K562 (cell line): ENCODE measurements at regions not wholly inside any gene's neighbourhood (a gene's known extent, or its start where the extent isn't known, plus 50 kb on each side); places are given as distances from the start of the nearest gene placed in this dataset.

Experiments used
- CEBPB ChIP-seq: fragments of 450-650 bp; IDR thresholded peaks from 2 replicates; pipeline ENCODE4 v1.6.1; 2016; ENCODE audit warnings: missing genetic modification characterization, missing compliant biosample characterization
- CEBPG ChIP-seq, 3 experiments: fragments of 200-800 bp in 1 of 3; sonication (Bioruptor generic) in 1 of 3; sonication (generic) in 1 of 3; formaldehyde crosslinking in 1 of 3; IDR thresholded peaks in 2 of 3; conservative IDR thresholded peaks in 1 of 3; 2 replicates each; pipeline versions ENCODE4 v1.6.1 to v1.8.0; 2016 to 2022; ENCODE audit warnings: missing compliant biosample characterization in 2 of 3, missing genetic modification characterization in 2 of 3, mild to moderate bottlenecking in 1 of 3, missing genetic modification reagents in 1 of 3
- CREB3 ChIP-seq: fragments of 450-650 bp; conservative IDR thresholded peaks from 2 replicates; pipeline ENCODE4 v1.6.1; 2016; ENCODE audit warnings: missing genetic modification characterization, low read depth, mild to moderate bottlenecking, missing compliant biosample characterization, moderate library complexity
- DEAF1 ChIP-seq: fragments of 450-650 bp; formaldehyde crosslinking; IDR thresholded peaks from 2 replicates; pipeline ENCODE4 v1.4.0; 2020; ENCODE audit warnings: mild to moderate bottlenecking, moderate library complexity
- HSF4 ChIP-seq: fragments of 250-450 bp; sonication (Bioruptor Pico); IDR thresholded peaks from 2 replicates; pipeline ENCODE4 v2.1.2; 2022; ENCODE audit warnings: mild to moderate bottlenecking, moderate library complexity, borderline replicate concordance
- MAZ ChIP-seq, 2 experiments: fragments of 450-650 bp in 1 of 2; sonication (generic) in 1 of 2; formaldehyde crosslinking; IDR thresholded peaks in 1 of 2; conservative IDR thresholded peaks in 1 of 2; 2 replicates each; pipeline versions ENCODE4 v1.4.0 to v1.5.0; 2020; ENCODE audit warnings: mild to moderate bottlenecking in 1 of 2, missing genetic modification reagents in 1 of 2
- NBN ChIP-seq: fragments of 450-650 bp; IDR thresholded peaks from 2 replicates; pipeline ENCODE4 v1.6.1; 2016; ENCODE audit warnings: low read depth, mild to moderate bottlenecking
- NCOA2 ChIP-seq, 2 experiments: fragments of 450-650 bp; IDR thresholded peaks; 2 replicates each; pipeline ENCODE4 v1.6.1; 2018; ENCODE audit warnings: mild to moderate bottlenecking in 2 of 2, moderate library complexity in 1 of 2; ENCODE audit not compliant: partially characterized antibody in 2 of 2
- NR2C1 ChIP-seq, 2 experiments: fragments of 450-650 bp; IDR thresholded peaks; 2 replicates each; pipeline ENCODE4 v1.6.1; 2017; ENCODE audit warnings: mild to moderate bottlenecking in 2 of 2, antibody characterized with exemption in 1 of 2, inconsistent platforms in 1 of 2, missing compliant biosample characterization in 1 of 2, missing genetic modification characterization in 1 of 2
- NR2C2 ChIP-seq, 2 experiments: fragments of 200-800 bp in 1 of 2; sonication (Bioruptor generic) in 1 of 2; sonication (generic) in 1 of 2; formaldehyde crosslinking in 1 of 2; IDR thresholded peaks; 2 replicates each; pipeline versions ENCODE4 v1.6.1 to v1.8.0; 2016 to 2022; ENCODE audit warnings: mild to moderate bottlenecking in 1 of 2, missing compliant biosample characterization in 1 of 2, missing genetic modification characterization in 1 of 2, missing genetic modification reagents in 1 of 2
- RNF219 ChIP-seq: fragments of 250-450 bp; sonication (Bioruptor Pico); IDR thresholded peaks from 2 replicates; pipeline ENCODE4 v1.5.0; 2022; ENCODE audit warnings: mild to moderate bottlenecking
- SMC3 ChIP-seq: conservative IDR thresholded peaks from 2 replicates; pipeline ENCODE4 v1.6.1; 2011; ENCODE audit warnings: low read depth, low read length, improper control_type of control experiment; ENCODE audit not compliant: insufficient read depth
- TCF7 ChIP-seq: sonication (generic); IDR thresholded peaks from 2 replicates; pipeline ENCODE4 v1.6.1; 2016; ENCODE audit warnings: antibody characterized with exemption, borderline replicate concordance
- ZNF592 ChIP-seq: fragments of 450-650 bp; IDR thresholded peaks from 2 replicates; pipeline ENCODE4 v1.6.1; 2017; ENCODE audit warnings: antibody characterized with exemption, mild to moderate bottlenecking
- ZSCAN29 ChIP-seq: fragments of 450-650 bp; IDR thresholded peaks from 2 replicates; pipeline ENCODE4 v1.6.1; 2017

GRCh38 chr5:99032234-99033013, 103.6 kb upstream of the CHD1 start (continued):
- no peak for TF ChIP-seq RNF219 (CRISPR knock-in tag)
- TF ChIP-seq DEAF1 (CRISPR knock-in tag): peak; percentile 95
- TF ChIP-seq NCOA2 (IDR thresholded peaks at IDR 0.05; ENCODE audit: partially characterized antibody in 2 of 2): no peak
- 0 out of 2 replicates have a peak, but pooled peaks have one; percentile 53 for TF ChIP-seq CREB3
- TF ChIP-seq ZNF592: peak; percentile 42; the same call in 1 of the 2 replicates
- peak; percentile 67; the same call in 1 of the 2 replicates for TF ChIP-seq NR2C2 (CRISPR knock-in tag; IDR thresholded peaks at IDR 0.05)
- peak; percentile 95 for TF ChIP-seq NR2C2 (tag; IDR thresholded peaks at IDR 0.05)
- TF ChIP-seq ZSCAN29: no peak
- TF ChIP-seq CEBPG (CRISPR knock-in tag; IDR thresholded peaks at IDR 0.05): no peak
- 0 out of 4 replicates have a peak, but pooled peaks of 1 of the 2 experiments have one; percentile 40 for TF ChIP-seq CEBPG (tag; conservative IDR thresholded peaks at IDR 0.05 in 1 of 2, IDR thresholded peaks at IDR 0.05 in 1 of 2)
- TF ChIP-seq SMC3: peak; percentile 92
- TF ChIP-seq TCF7: no peak
- TF ChIP-seq CEBPB (tag): peak; percentile 59
- no peak for TF ChIP-seq HSF4
- TF ChIP-seq NBN: 0 out of 2 replicates have a peak, but pooled peaks have one; percentile 22
- peak in 1 of 2 experiments; percentile 38; a peak in 1 of 4 replicates for TF ChIP-seq MAZ (CRISPR knock-in tag; conservative IDR thresholded peaks at IDR 0.05 in 1 of 2, IDR thresholded peaks at IDR 0.05 in 1 of 2)
- peak; percentile 94 for TF ChIP-seq NR2C1 (IDR thresholded peaks at IDR 0.05)
- TF ChIP-seq NR2C1 (tag; IDR thresholded peaks at IDR 0.05): peak; percentile 95
